ENCODE measurements at regions not wholly inside any gene's neighbourhood (a gene's known extent, or its start where the extent isn't known, plus 50 kb on each side); places are given as distances from the start of the nearest gene placed in this dataset.

DNA sequence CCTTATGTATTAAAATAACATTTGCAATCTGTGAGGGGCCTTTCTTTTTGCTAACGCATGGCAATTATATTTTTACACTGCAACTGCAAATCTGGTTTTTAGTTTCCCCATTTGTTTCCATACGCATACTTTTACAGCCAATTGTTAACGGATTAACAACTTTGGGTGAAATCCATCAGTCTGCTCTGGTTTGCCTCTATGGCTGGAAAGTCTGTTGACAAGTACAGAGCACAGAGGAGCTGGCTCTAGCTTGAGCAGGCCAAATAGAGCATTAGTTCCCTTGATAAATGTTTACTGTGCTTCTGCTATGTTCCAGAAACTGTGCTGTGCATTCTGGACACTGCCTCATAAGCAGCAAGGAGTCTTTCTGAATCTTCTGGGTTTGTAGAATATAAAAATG is 400.4 kb upstream of the KIF2A start:
- TF ChIP-seq, protein P1, sequence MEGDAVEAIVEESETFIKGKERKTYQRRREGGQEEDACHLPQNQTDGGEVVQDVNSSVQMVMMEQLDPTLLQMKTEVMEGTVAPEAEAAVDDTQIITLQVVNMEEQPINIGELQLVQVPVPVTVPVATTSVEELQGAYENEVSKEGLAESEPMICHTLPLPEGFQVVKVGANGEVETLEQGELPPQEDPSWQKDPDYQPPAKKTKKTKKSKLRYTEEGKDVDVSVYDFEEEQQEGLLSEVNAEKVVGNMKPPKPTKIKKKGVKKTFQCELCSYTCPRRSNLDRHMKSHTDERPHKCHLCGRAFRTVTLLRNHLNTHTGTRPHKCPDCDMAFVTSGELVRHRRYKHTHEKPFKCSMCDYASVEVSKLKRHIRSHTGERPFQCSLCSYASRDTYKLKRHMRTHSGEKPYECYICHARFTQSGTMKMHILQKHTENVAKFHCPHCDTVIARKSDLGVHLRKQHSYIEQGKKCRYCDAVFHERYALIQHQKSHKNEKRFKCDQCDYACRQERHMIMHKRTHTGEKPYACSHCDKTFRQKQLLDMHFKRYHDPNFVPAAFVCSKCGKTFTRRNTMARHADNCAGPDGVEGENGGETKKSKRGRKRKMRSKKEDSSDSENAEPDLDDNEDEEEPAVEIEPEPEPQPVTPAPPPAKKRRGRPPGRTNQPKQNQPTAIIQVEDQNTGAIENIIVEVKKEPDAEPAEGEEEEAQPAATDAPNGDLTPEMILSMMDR (IDR thresholded peaks at IDR 0.05) = no peak
- TF ChIP-seq POLR2A (IDR thresholded peaks at IDR 0.05) = no peak
